Testis (tissue), 2 donors: ENCODE measurements at regions not wholly inside any gene's neighbourhood (a gene's known extent, or its start where the extent isn't known, plus 50 kb on each side); places are given as distances from the start of the nearest gene placed in this dataset.
"Not testable (repeated sequence)": the region's sequence is repeated elsewhere in the genome, so short reads cannot be mapped to it uniquely, and the experiment has no call there.

Experiments used
- CTCF ChIP-seq, 3 experiments: fragments of 450-650 bp in 2 of 3; fragments of 200-600 bp in 1 of 3; sonication (generic) in 1 of 3; IDR thresholded peaks; one replicate each; pipeline ENCODE4 v1.5.1; 2016 to 2019; ENCODE audit warnings: antibody characterized with exemption in 3 of 3, mild to moderate bottlenecking in 2 of 3, moderate library complexity in 1 of 3
- POLR2A ChIP-seq: fragments of 450-650 bp; IDR thresholded peaks from one replicate; pipeline ENCODE4 v1.6.1; 2017; ENCODE audit warnings: antibody characterized with exemption, mild to moderate bottlenecking, moderate library complexity

- TF ChIP-seq CTCF (IDR thresholded peaks at IDR 0.05); POLR2A: not testable (repeated sequence)
Observed at GRCh38 chr3:159510988-159511387, 477.6 kb upstream of the IL12A start.
